Urothelium cell line (cell line): ENCODE measurements at regions not wholly inside any gene's neighbourhood (a gene's known extent, or its start where the extent isn't known, plus 50 kb on each side); places are given as distances from the start of the nearest gene placed in this dataset.
A peak's percentile ranks its signal among the peaks of the same experiment; 100 is the strongest.

ENCODE experiments used
- DNase-seq: peaks from one replicate; pipeline ENCODE4 v3.0.0; 2011; ENCODE audit warnings: low spot score, mixed read lengths
- FAIRE-seq: peaks from 2 replicates; lab custom pipeline; 2011; peaks lifted over from hg19 to GRCh38; lab: Jason Lieb, UNC

DNA sequence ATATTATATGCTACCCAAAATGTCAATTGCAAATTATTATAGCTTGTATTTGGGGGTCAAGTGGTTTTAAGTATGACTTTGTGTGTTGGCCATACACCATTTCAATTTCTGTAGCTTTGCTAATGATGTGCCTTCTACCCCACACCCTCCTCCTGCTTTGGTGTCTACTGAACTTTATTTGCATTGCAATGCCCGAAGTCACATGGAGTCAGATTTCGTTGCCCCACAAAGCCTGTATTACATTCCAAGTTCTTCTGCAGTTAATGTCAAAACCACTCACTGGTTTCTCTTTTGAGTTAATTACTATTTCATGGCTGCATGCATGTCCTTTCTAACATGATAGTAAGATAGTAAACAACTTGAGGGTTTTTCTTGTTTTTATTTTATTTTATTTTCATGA, 528.9 kb downstream of the RIT2 start:
- DNase-seq (no peak), FAIRE-seq (no peak)

DNA sequence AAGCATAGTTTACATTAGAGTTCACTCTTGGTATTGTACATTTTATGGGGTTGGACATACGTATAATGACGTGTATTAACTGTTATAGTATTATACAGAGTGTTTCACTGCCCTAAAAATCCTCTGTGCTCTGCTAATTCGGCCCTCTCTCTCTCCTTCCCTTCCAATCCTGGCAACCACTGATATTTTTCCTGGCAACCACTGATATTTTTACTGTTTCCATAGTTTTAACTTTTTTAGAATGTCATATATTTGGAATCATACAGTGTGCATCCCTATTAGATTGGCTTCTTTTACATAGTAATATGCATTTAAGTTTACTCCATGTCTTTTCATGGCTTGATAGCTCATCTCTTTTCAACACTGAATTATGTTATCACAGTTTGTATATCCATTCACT, 526.7 kb downstream of the RIT2 start:
- no peak for FAIRE-seq
- no peak for DNase-seq

DNA sequence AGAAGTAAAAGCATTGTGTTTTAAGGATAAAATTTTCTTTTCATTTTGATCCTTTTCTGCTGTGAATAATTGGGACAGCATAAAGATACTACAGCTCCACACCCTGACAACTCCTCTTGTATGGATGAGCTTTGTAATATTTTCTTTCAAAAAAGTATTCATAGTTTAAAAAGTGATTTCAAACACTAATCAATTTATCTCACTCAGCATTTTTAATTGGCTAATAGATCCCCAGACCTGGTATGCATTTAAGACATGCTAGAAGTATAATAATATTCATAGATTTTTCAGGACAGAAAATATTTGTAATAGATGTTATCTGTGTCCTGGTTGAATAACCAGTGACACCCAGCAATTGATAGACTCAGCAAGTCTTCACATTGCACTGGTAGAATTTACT, 510.7 kb downstream of the RIT2 start:
- FAIRE-seq: no peak
- no peak for DNase-seq

DNA sequence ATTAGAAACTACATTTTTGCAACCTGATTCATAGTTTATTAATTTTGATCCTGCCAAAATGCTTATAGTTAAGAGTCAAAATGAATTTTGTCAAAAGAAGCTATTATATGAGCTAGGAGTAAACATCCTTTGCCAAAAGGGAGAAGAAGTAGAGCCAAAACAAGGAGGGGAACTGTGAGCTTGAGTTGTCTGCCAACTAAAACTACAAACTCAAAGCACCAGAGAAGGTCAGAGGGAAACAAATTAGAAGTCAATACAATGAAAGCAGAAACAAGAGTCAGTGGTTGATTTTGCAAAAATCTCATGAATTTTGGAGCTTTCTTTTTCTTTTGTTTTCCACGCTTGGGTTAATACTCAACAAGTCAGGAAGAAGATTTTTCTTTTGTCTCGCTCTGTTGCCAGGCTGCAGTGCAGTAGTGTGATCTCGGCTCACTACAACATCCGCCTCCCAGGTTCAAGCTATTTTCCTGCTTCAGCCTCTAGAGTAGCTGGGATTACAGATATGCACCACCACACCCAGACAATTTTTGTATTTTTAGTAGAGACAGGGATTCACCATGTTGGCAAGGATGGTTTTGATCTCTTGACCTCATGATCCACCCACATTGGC, 508.5 kb downstream of the RIT2 start:
- FAIRE-seq (no peak), DNase-seq (no peak)

DNA sequence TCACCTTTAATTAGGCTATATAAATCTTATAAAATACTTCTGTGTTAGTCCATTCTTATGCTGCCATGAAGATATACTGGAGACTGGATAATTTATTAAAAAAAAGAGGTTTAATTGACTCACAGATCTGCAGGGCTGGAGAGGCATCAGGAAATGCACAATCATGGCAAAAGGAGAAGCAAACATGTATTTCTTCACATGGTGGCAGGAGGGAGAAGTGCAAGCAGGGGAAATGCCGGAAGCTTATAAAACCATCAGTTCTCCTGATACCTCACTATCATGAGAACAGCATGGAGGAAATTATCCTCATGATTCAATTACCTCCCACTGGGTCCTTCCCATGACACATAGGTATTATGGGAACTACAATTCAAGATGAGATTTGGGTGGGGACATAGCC, 504.4 kb downstream of the RIT2 start:
- FAIRE-seq (no peak), DNase-seq (no peak)

DNA sequence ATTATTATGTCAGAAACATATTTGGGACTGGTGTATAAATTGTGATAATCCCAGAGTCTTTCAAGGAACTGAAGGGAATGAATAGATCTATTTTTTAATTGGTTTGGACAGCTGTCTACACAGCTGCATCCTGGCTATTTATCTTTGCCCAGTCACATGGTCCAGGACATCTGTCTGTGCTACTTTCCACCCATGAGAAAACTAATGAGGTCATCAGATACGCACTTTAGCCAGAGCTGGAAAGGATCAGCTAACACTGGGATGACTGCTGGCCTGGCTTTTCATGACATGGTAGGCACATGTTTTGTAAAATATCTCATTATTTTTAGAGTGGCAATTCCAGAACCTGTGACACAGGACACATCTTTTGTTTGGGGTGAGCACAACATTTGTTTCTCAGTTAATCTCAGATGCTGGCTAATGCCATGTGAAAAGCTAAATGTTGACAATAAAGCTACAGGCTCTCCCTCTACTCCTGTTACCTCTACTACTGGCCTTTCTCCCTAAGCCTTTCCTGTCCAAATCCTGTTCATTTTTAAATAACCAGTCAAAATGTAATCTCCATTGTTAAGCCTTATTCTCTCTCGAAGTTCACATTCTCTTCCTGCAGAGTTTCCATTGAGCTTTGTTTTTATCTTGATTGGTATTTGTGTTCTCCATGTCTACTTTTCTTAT, 500.7 kb downstream of the RIT2 start:
- DNase-seq (no peak), FAIRE-seq (no peak)

DNA sequence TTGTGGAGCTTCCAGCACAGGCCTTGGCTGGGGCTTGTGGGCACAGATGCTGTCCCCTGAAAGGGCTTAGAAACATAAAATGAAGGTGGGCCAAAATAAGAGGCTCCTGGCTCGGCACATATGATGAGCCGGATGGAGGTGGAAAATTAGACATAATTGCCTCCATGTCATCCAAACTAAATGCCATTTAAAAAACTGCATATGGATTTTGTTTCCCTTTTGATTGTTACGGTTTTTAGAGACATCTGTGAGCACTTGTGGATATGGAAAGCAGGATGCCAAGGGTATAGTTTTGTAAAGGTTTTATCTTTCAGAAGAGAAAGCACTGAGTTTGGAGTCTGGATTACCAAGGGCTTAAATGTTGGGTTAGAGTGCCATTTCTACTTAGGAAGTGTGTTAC, 498.3 kb downstream of the RIT2 start:
- DNase-seq (no peak), FAIRE-seq (no peak)

DNA sequence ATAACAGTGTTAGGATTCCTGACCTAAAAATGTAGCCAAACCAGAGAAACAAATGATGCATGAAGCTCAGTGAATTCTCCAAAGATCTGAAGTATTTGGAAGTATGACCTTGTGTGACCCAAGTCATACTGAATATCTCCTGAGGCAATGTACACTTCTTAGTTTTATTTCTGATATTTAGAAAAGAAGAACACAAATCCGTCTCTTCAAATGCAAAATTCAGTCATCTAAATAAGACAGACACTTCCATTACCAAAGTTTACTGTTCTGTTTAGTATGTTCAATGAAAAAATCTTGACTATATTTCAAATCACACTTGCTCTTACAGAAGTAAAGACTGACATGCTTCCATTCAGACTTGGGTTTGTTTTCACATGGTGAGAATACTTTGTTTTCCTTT, 495.7 kb downstream of the RIT2 start:
- DNase-seq (no peak), FAIRE-seq (no peak)

DNA sequence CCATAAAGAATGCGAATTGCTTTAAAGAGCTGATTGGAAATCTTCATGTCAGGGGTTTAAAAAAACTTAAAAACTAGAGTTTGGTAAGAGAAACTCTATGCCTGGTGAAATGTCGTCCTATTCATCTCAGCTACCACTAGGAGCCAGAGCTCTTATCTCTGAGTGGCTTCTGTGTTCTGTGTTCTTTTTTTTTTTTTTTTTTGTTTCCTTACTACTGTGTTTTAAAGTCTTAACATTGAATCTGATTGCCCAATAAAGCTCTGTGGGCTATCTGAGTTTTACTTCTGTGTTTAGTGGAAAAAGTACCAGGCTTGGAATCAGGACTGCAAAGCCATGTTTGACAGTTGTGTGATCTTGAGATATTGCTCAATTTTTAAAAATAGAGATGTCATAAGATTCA, 494.8 kb downstream of the RIT2 start:
- FAIRE-seq: no peak
- no peak for DNase-seq

DNA sequence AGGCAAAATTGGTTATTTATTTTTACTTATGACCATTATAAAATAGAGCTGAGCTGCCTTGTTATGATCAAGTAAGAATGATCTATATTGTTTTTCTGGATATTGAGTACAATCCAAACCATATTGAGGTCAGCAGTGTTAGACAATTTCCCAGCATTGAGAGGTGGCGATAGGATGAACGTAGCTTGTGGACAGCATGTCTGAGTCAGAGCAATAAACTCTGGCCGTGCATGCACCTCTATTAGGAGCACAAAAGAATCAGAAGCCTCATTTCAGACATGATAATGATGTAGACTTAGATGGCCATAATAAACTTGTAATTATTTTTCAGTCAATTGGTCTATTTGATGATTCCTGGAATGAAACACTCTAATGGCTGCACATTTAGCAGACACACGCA, 491.6 kb downstream of the RIT2 start:
- DNase-seq (no peak), FAIRE-seq (no peak)

DNA sequence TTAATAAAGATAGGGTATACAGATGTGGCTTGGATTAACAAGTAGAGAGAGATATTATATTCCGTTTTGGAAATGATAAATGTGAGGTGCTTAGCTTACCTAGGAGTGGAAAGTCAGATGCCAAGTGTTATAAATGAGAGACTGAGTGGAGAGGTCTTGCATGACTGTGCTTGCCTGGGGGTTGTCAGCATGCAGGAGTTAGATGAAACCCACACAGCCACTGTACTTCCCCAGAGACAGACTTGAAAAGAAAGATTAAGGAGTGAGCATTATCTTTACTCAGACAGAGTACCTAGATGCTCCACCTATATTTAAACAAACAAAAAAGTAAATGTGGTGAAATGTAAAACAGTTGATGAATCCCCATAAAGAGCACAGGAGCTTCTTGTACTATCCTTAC, 482.7 kb downstream of the RIT2 start:
- FAIRE-seq (no peak), DNase-seq (no peak)

DNA sequence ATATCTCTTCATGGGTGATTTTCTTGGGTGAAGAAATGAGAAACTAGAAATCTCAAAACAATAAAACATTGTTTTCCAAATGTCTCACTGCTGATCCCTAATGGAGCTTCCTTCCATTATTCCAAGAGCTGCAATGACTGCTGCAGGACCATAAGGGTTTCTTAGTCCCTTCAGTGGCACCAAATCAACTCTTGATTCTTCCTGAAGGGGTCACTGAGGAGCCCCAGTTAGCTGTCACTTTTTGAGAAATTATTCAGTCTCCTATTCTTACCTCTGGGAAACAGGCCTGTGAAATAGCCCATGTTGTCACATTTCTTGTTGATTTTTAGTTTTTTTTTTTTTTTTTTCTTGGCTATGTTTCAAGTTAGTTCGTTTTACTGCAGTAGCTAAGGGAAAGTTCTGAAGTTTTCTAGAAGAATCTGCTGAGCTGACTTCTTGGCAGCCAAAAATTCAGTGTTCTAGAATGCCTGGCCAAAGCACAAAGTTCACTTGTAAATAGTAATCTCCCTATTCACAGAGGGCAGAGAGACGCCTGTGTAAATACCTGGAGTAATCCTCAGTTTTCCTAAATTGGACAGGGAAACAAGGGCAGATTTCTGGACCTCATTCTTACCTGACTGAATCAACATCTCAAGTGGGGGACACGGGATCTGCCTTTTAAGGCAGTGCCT, 480.0 kb downstream of the RIT2 start:
- no peak for FAIRE-seq
- no peak for DNase-seq

DNA sequence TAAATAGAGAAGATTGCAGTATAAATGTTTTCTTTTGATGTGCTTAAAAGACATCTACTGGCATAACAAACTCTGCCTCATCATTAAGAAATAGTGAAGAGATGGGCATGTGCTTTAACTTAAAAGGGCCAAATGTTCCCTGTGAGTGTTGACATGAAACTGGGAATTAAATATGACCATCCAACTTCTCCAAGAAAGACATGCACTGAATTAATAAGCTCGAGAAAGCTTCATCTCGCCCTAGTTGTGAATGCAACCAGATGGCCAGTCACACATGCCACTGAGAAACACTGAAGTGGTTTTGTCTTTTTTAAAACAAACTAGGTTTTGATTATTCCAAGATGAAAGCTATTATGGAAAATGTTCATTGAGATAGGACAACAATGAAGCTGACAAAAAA, 479.2 kb downstream of the RIT2 start:
- DNase-seq: no peak
- no peak for FAIRE-seq

DNA sequence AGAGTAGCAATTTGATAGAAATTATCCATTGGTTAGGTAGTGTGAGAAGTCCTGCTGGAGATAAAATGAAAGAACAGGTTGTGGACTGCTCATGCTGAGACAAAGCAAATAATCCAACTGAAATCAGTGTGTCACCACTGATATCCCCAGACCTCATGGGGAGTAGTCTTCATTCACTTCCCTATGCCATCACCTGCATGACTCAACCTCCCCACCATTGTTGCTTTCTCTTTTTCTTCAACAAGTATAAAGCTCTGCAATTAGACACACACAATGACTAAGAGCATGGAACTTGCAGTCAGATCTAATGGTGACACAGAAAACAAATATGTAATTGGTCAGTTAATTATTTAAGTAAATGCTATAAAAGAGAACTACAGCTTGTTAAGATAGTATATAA, 475.3 kb downstream of the RIT2 start:
- no peak for DNase-seq
- FAIRE-seq: no peak

DNA sequence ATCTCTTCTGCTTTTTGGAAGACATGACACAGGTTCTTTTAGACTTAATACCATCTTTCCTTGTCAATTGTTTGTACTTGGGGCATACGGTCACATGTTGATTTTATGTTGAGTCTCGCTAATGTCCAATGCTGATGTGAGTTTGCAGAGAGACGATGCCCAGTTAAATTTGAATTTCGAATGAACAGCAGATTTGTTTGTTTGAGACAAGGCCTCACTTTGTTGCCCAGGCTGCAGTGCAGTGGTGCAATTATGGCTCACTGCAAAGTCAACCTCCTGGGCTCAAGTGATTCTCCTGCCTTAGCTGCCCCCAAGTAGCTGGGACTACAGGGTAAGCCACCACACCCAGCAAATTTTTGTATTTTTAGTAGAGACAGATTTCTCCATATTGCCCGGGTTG, 473.5 kb downstream of the RIT2 start:
- FAIRE-seq: no peak
- DNase-seq: no peak

DNA sequence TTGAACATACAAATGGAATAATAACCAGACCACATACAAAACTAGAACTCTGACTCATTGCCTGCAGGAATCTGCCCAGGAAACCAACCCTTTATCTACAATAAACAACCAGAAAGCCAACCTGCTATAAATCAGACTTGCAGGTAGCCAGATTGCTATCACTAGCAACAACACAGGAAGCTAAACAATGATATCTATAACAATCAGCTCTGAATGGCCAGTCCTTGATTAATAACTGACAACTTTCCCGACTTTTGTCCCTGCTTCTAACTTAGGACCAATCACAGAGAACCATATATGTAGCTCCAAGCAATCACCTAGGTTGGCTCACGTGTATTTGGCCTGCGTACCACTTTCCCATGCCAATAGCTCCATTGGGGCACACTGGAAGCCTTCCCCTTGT, 470.8 kb downstream of the RIT2 start:
- FAIRE-seq (no peak), DNase-seq (no peak)

DNA sequence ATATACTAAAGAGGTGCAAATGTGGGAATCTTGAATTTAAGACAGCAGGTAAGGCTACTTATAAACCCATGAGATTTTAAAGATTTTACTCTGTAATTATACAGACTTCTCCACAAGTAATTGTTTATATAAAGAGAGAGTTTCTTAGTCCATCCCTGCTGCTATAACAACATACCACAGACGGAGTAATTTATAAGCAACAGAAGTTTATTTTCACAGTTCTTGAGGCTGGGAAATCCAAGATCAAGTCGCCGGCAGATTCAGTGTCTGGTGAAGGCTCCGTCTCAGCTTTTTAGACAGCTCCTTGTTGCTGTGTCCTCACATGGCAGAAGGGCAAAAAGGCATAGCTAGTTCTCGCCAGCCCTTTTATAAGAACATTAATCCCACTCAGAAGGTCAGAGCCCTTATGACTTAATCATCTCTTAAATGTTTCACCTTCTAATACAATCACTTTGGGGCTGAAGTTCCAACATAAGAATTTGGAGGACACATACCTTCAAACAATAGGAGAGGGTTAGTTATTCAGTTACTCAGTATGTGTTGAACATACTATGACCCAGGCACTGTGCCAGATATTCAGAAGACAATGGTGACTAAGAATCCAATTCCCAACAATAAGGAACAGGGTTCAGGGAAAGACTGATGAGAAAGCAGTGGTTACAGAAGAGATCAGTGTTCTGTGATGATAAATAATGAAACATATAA, 466.0 kb downstream of the RIT2 start:
- DNase-seq: peak; percentile 14
- FAIRE-seq: no peak

DNA sequence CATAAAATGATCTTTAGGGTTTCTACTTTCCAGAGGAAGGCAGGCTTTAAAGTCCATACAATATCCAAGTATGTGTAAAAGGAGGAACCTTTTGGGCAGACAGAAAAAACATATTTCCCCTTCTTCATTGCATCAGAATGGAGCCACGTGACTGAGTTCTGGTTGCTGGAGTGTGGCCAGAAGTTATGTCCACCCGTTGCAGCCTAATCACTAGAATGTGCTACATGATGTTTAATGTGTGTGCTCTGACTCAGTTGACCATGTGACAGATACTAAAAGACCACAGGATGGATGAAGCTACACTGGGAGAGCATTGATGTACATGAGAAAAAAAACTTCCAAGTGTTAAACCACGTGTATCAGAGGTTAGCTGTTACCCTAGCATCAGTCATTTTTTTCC, 460.9 kb downstream of the RIT2 start:
- FAIRE-seq (no peak), DNase-seq (no peak)

DNA sequence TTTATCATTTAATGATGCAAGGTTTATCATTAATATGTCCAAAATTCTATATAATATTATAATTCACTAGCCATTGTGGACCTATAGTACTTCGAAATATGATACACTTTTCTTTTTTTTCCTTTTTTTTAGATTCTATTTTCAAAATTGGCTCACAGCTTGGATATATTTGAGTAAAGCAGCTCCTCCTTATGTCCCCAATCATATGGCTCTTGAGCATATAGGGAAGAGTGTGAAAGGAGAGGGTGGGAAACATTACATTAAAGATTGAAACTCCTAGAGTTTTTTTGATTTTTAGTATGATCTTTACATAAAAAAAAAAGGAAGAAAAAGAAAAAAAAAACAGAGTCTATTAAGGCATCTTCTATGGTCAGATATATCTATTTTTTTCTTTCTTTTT, 457.9 kb downstream of the RIT2 start:
- DNase-seq (no peak), FAIRE-seq (no peak)

DNA sequence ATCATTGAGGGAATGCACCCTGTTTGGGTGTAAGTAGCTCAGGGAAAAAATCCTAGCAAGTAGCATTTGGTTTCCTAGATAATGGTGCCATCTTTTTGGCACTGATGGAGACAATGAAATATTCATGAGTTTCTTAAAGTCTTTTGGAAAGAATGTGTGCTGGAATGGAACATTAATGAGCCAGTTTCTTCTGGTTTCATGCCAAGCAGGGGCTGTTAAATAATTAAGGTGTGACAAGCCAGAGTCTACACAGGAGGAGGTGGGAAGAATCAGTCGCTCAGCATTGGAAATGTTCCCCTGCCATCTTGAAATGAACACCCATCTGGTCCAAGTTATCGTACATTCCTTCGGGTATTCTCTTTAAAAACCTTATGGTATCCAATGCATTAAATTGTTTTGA, 457.3 kb downstream of the RIT2 start:
- DNase-seq (no peak), FAIRE-seq (no peak)

DNA sequence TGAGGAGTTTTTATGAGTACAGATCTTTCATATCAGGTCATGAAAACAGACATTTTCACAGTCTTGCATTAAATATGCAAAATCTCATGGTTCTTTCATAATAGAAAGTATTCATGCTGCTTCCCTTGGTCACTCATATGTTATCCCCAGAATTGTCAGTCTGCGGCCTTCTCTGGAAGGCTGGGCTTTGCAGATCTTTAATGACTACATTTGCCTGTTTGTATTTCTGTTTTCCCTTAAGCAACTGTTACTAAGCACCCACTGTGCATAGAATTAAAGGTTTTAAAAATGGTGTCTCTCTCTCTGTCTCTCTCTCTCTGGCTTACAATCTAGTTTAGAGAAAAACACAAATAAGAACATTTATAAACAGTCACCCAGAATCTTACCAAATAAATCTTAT, 456.3 kb downstream of the RIT2 start:
- DNase-seq: no peak
- FAIRE-seq: no peak

DNA sequence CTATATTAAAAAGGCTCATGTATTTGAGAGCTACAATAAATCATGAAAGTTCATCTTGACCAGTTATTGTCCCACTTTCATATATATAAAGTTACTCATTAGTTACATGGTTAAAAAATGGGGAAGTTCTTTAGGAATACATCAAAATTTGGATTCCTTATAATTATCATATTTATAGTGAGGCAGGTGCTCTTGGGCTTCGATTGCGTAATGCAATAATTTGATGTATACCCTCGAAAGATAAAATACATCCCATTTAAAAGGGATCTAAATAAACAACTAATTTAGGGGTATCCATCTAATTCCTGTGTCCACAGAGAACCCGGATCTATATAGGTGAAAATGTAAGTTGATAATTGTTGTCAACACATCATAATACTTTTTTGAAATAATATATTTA, 444.6 kb downstream of the RIT2 start:
- FAIRE-seq (no peak), DNase-seq (no peak)
